Astrocyte of the cerebellum (primary cell): ENCODE measurements at regions not wholly inside any gene's neighbourhood (a gene's known extent, or its start where the extent isn't known, plus 50 kb on each side); places are given as distances from the start of the nearest gene placed in this dataset.

Source experiments
- DNase-seq: peaks from one replicate; pipeline ENCODE4 v3.0.0-alpha.2; 2011; ENCODE audit warnings: low read depth
- H3K4me3 ChIP-seq: 2 replicates; pipeline ENCODE4 v1.5.1; 2011; ENCODE audit warnings: mild to moderate bottlenecking, low read depth, low read length, moderate library complexity
- in situ Hi-C: cut with HindIII; loops from 2 replicates; pipeline ENCODE4 v1.10.0; 2017; ENCODE audit warnings: low sequenced_read_pairs
- TF ChIP-seq, protein P1 (sequence below): IDR thresholded peaks from 2 replicates; pipeline ENCODE4 v1.5.1; 2012; ENCODE audit warnings: low read length, low read depth, moderate library complexity, mild to moderate bottlenecking; ENCODE audit errors: missing control alignments

DNA sequence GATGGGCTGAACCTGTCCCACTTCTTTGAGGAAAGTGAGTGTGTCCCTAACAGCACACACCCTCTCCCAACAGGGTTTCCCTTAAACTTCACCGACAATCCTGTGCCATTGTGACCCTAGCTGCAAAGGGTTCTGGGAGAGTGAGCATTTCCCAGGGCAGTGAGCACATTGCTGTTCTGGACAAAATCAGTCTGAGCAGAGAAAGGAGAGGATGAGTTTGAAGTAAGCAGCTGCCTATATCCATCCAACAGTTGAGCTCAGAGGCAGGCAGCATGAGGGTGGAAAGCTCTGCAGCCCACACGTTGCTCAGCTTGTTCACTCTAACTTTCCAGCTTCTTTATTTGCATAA, 296.5 kb upstream of the MAF start:
- DNase-seq, result no peak
- TF ChIP-seq, protein P1, sequence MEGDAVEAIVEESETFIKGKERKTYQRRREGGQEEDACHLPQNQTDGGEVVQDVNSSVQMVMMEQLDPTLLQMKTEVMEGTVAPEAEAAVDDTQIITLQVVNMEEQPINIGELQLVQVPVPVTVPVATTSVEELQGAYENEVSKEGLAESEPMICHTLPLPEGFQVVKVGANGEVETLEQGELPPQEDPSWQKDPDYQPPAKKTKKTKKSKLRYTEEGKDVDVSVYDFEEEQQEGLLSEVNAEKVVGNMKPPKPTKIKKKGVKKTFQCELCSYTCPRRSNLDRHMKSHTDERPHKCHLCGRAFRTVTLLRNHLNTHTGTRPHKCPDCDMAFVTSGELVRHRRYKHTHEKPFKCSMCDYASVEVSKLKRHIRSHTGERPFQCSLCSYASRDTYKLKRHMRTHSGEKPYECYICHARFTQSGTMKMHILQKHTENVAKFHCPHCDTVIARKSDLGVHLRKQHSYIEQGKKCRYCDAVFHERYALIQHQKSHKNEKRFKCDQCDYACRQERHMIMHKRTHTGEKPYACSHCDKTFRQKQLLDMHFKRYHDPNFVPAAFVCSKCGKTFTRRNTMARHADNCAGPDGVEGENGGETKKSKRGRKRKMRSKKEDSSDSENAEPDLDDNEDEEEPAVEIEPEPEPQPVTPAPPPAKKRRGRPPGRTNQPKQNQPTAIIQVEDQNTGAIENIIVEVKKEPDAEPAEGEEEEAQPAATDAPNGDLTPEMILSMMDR, result no peak
- in situ Hi-C loops, result no loop called here
- no peak overlapping the region for H3K4me3 ChIP-seq

DNA sequence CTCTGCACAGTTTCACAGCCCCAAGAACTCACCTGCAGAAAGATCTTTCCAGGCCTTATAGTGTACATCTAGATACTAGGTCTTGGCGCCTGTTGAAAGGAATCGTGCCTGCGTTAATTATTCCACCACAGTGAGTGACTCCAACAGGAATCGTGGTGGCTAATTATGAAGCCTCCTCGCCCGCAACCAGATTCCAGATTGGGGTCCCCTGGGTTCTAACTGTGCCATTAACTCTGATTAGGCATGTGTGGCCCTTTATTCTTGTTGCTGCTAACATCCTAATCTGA, 295.3 kb upstream of the MAF start:
- TF ChIP-seq, protein P1, result no peak
- no peak overlapping the region for H3K4me3 ChIP-seq
- in situ Hi-C loops, result no loop called here
- no peak for DNase-seq

DNA sequence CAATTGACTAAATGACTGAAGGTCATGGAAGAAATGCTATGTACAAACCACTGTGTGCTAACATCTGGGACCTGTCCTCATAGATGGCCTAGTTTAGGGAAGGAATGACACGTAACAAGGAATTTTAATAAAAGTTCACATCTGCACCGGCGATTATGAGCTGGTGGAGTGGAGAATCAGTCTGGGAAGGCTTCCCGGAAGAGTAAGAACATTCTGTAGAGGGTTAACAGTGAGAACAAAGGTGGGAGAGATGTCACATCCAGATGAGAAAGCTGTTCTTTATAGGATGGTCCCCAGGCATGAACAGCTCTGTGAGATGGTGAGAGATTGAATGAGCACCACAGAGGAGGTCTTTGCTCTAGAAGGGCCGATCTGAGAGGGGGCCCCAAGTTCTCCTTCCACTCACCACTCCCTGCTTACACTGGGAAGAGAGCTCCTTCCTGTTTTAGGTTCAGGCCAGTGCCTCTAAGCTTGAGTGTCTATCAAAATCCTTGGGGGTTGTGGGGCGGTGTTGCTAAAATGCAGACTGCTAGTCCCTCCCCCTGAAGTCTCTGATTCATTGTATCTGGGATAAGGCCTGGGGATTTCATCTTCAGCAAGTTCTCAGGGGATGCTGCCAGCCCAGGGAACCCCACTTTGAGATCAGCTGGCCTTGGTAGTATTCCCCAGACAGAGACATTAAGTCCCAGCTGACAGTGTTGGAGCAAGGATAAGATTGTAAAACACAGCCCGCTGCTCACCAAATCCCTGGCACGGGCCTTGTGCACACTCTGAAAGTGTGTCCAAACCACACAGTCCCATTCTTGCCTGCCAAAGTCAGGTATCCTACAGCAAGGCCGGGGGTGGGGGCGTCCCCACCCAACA, 294.7 kb upstream of the MAF start:
- TF ChIP-seq, protein P1, result no peak
- H3K4me3 ChIP-seq, result no peak overlapping the region
- no peak for DNase-seq
- in situ Hi-C loops, result no loop called here

DNA sequence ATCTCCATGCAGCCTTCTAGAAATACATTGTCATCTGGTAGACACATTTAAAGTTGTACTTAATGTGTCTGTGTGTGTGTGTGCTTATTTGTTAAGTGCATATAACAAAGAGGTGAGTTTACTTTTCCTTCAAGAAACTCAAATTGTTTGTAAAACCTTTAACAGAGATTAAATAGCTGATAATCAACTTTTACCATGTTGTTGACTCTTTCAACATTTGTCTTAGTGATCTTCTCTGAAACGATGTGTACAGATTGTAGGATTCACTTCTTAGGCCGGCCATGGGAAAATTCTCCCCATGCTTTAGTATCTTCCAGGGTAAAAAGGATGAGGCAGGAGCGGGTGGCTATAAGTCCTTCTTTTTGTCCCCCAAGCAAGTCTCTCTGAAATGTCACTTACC, 292.9 kb upstream of the MAF start:
- in situ Hi-C loops, result no loop called here
- no peak overlapping the region for H3K4me3 ChIP-seq
- TF ChIP-seq, protein P1, result no peak
- DNase-seq, result no peak

DNA sequence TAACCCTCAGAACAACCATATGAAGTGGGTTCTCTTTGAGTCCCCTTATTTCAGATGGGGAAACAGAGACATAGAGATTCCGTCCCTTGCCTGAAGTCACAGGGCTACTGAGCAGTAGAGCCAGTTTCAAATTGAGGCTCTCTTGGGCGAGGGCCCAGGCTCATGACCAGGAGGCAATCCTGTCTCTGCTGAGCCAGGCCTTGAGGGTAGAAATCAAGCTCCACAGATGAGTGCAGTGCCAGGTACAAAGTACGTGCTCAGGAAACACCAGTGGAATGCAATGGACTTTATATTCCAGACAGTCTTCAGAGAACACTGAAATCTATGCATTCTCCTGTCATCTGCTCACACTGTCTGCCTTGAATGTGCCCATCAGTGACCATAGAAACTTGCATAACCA, 291.7 kb upstream of the MAF start:
- H3K4me3 ChIP-seq, result no peak overlapping the region
- DNase-seq, result no peak
- in situ Hi-C loops, result no loop called here
- TF ChIP-seq, protein P1, result no peak

DNA sequence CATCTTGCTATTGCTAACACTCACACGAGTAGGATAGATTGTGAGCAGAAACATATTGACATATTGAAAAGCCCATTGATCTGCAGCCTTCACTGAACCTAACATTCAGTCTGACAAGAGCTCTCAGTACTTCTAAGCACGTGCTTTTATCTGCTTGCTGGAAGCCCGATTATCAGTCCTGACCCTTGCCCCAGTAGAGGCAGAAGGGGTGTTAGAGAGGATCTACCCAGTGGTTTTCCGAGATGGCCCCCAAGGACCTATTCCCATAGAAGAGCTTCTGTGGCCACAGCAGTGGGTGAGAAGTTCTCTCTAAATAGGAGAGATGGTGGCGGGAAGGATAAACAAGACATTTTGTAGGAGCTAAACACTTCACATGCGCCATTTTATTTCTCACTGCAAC, 290.9 kb upstream of the MAF start:
- no peak overlapping the region for H3K4me3 ChIP-seq
- DNase-seq, result no peak
- in situ Hi-C loops, result no loop called here
- TF ChIP-seq, protein P1, result no peak
